ENCODE measurements at regions not wholly inside any gene's neighbourhood (a gene's known extent, or its start where the extent isn't known, plus 50 kb on each side); places are given as distances from the start of the nearest gene placed in this dataset.

DNA sequence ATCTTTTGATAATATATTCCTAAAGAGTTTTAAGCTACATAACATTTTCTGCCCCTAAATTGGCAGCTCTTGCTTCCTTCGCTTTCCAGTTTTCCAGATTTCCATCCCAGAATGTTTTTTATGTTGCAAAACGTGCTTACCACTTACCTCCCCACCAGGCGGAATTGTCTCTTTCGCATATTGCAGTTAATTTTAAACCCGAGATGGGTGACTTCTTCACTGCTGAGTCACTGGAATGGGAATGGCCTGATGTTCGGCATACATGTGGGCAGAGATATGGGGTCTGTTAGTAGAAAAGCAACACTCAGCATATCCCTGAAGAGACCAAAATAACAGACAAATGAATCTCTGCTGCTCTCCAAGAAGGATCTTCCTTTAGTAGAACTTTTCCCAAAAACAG, 491.2 kb downstream of the PREX1 start:
- no TSS peak for BruUV-seq (replicated peaks)
- Histone ChIP-seq H3K36me3 (ENCODE audit: insufficient read depth, low read length, poor library complexity, severe bottlenecking) (no peaks in the 10 kb centered on the region), H3K4me3 (ENCODE audit: low read depth, low read length, poor library complexity, severe bottlenecking) (no peak overlapping the region), H3K27ac (ENCODE audit: low read depth, low read length, poor library complexity, severe bottlenecking) (no peak overlapping the region), H3K27me3 (replicated peaks; ENCODE audit: insufficient read depth, low read depth, low read length, poor library complexity) (no peaks in the 10 kb centered on the region), H3K9me3 (ENCODE audit: low read depth, low read length, poor library complexity, severe bottlenecking) (no peaks in the 10 kb centered on the region), H3K4me1 (ENCODE audit: insufficient read depth, low read length, poor library complexity, severe bottlenecking) (no peaks in the 10 kb centered on the region)
- intact Hi-C loops (cut with micrococcal nuclease; ENCODE audit: unreplicated experiment), result no loop called here
- ChIA-PET POLR2A (ENCODE audit: low non-redundant PET) (no interaction called here), CTCF (no interaction called here)
- no peak for DNase-seq (ENCODE audit: low spot score)
- TF ChIP-seq, protein P1, sequence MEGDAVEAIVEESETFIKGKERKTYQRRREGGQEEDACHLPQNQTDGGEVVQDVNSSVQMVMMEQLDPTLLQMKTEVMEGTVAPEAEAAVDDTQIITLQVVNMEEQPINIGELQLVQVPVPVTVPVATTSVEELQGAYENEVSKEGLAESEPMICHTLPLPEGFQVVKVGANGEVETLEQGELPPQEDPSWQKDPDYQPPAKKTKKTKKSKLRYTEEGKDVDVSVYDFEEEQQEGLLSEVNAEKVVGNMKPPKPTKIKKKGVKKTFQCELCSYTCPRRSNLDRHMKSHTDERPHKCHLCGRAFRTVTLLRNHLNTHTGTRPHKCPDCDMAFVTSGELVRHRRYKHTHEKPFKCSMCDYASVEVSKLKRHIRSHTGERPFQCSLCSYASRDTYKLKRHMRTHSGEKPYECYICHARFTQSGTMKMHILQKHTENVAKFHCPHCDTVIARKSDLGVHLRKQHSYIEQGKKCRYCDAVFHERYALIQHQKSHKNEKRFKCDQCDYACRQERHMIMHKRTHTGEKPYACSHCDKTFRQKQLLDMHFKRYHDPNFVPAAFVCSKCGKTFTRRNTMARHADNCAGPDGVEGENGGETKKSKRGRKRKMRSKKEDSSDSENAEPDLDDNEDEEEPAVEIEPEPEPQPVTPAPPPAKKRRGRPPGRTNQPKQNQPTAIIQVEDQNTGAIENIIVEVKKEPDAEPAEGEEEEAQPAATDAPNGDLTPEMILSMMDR (conservative IDR thresholded peaks at IDR 0.05; ENCODE audit: low read depth, low read length), result no peak
- no peak for TF ChIP-seq EZH2 (IDR thresholded peaks at IDR 0.05; ENCODE audit: borderline replicate concordance, low read depth, low read length, poor library complexity, severe bottlenecking)

DNA sequence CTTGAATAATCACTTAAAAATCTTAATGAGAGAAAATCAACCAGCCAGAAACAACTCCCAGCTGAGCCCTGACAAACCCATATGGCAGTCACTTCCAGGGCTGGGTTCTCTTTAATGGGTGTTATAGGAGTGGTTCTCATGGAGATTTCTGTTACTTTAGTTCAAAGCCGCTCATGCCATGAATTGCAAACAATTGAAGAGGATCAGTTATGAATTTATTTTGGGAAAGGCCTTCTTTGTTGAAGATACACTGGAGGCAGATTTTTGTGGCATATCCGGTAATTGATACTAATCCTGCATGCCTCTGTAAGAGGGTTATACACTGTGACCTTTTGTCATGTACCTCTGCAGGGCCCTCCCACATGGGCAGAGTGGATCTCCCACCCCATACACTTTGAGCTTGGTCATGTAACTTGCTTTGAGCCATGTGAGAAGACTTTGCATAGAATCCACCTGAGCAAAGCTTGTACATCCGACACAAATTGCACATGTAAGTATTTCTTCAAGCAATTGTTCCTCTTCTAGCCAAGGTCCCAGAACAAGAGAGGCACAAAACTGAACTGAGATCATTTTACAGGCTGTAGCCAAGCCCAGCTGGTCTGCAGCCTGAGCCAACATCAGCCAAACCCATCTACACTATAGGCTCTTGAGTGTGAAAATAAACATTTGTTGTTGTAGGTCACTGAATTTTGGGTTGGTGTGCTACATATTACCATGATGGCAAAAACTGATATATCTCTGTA, 492.3 kb downstream of the PREX1 start:
- BruUV-seq (replicated peaks), result no TSS peak
- no peak overlapping the region for H3K4me3 ChIP-seq (ENCODE audit: low read depth, low read length, poor library complexity, severe bottlenecking)
- no peaks in the 10 kb centered on the region for H3K36me3 ChIP-seq (ENCODE audit: insufficient read depth, low read length, poor library complexity, severe bottlenecking)
- TF ChIP-seq, protein P1 (conservative IDR thresholded peaks at IDR 0.05; ENCODE audit: low read depth, low read length), result no peak
- no peak for TF ChIP-seq EZH2 (IDR thresholded peaks at IDR 0.05; ENCODE audit: borderline replicate concordance, low read depth, low read length, poor library complexity, severe bottlenecking)
- no peak for DNase-seq (ENCODE audit: low spot score)
- ChIA-PET CTCF (no interaction called here), POLR2A (ENCODE audit: low non-redundant PET) (no interaction called here)
- no peak overlapping the region for H3K27ac ChIP-seq (ENCODE audit: low read depth, low read length, poor library complexity, severe bottlenecking)
- intact Hi-C loops (cut with micrococcal nuclease; ENCODE audit: unreplicated experiment), result no loop called here
- no peaks in the 10 kb centered on the region for H3K4me1 ChIP-seq (ENCODE audit: insufficient read depth, low read length, poor library complexity, severe bottlenecking)
- no peaks in the 10 kb centered on the region for H3K9me3 ChIP-seq (ENCODE audit: low read depth, low read length, poor library complexity, severe bottlenecking)
- peaks cover 4% of the 10 kb centered on the region for H3K27me3 ChIP-seq (replicated peaks; ENCODE audit: insufficient read depth, low read depth, low read length, poor library complexity)

DNA sequence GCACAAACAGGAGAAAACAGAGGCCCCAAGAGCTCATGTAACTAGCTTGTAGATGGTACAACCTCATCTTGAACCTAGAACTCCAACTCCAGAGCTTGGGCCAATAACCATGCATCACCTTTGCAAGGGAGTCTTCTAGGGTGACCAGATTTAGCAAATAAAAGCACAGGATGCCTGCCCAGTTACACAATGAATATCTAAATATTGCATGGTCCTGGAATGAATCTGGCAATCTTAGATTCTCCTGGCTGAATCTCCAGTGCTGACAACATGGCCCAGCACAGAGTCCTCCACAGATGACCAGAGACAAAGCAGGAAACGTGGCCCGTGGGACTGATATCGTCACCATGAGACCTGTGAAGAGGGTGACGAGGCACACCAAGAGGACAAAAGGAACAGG, 494.1 kb downstream of the PREX1 start:
- no peaks in the 10 kb centered on the region for H3K9me3 ChIP-seq (ENCODE audit: low read depth, low read length, poor library complexity, severe bottlenecking)
- TF ChIP-seq, protein P1 (conservative IDR thresholded peaks at IDR 0.05; ENCODE audit: low read depth, low read length), result no peak
- TF ChIP-seq EZH2 (IDR thresholded peaks at IDR 0.05; ENCODE audit: borderline replicate concordance, low read depth, low read length, poor library complexity, severe bottlenecking), result no peak
- ChIA-PET POLR2A (ENCODE audit: low non-redundant PET) (no interaction called here), CTCF (no interaction called here)
- intact Hi-C loops (cut with micrococcal nuclease; ENCODE audit: unreplicated experiment), result no loop called here
- peaks cover 4% of the 10 kb centered on the region for H3K27me3 ChIP-seq (replicated peaks; ENCODE audit: insufficient read depth, low read depth, low read length, poor library complexity)
- BruUV-seq (replicated peaks), result no TSS peak
- H3K4me3 ChIP-seq (ENCODE audit: low read depth, low read length, poor library complexity, severe bottlenecking), result no peak overlapping the region
- no peak overlapping the region for H3K27ac ChIP-seq (ENCODE audit: low read depth, low read length, poor library complexity, severe bottlenecking)
- DNase-seq (ENCODE audit: low spot score), result no peak
- no peaks in the 10 kb centered on the region for H3K36me3 ChIP-seq (ENCODE audit: insufficient read depth, low read length, poor library complexity, severe bottlenecking)
- H3K4me1 ChIP-seq (ENCODE audit: insufficient read depth, low read length, poor library complexity, severe bottlenecking), result no peaks in the 10 kb centered on the region

All from A673 (cell line).